ENCODE measurements at regions not wholly inside any gene's neighbourhood (a gene's known extent, or its start where the extent isn't known, plus 50 kb on each side); places are given as distances from the start of the nearest gene placed in this dataset.

DNA sequence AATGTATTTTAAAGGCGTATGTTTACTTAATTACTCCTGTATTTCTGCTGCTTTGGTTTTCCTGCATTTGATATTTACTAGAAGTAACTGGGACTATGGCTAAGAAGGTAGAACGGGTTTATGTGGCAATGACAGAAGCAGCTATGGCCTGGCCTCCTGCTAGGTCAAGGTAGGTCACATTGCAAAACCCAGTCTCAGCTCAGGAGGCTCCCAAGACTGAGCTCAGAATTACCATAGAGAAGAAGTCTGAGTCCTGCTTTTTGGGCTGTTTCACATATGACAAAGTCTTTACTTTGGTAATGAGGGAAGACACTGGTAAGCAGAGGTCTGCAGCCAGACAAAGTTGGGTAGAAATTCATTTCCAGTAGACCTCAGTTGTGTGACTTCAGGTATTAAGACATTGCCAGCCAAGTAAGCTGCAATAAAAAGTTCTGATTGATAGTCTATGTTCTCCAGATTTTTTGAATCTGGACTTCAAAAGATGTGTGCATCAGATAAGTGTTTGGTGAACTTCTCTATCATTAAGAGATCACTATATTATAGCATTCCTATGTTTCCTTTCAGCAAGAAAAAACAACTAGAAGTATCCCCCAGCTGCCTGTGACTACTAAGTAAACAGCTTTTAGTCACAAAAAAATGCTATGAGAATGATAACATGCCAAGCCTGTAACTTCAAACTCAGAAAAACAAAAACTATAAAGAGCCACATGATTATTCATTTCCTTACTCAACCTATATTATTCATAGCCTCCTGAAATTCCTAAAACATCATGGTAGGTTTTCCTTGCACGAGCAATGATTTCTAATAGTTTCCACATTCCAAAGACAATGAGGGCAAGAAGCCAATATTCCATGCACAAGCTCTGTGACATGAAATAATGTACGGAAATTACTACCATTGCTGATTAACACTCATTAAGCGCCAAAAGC, 312.3 kb downstream of the HAO1 start:
- no peaks in the 10 kb centered on the region for H3K27me3 ChIP-seq (ENCODE audit: insufficient read depth, low read length)
- 91% methylated on average over 5 of the region's 5 CpGs for WGBS
- H3K4me3 ChIP-seq (ENCODE audit: low read length) = no peak overlapping the region
- no peak overlapping the region for H3K27ac ChIP-seq (ENCODE audit: low read depth, low read length)
- no peaks in the 10 kb centered on the region for H3K9me3 ChIP-seq (ENCODE audit: insufficient read depth, low read depth, low read length)
- H3K36me3 ChIP-seq (ENCODE audit: insufficient read depth, low read length) = no peaks in the 10 kb centered on the region
- H3K4me1 ChIP-seq (ENCODE audit: insufficient read depth, low read length) = no peaks in the 10 kb centered on the region
- no peak overlapping the region for H3K9ac ChIP-seq (ENCODE audit: low read depth, low read length)

GRCh38 chr20:7629880-7630279, 310.4 kb downstream of the HAO1 start:
- H3K27me3 ChIP-seq (ENCODE audit: insufficient read depth, low read length) = no peaks in the 10 kb centered on the region
- no CpG with 5 or more reads among the region's 1 CpG for WGBS
- no peaks in the 10 kb centered on the region for H3K36me3 ChIP-seq (ENCODE audit: insufficient read depth, low read length)
- H3K4me3 ChIP-seq (ENCODE audit: low read length) = no peak overlapping the region
- H3K9ac ChIP-seq (ENCODE audit: low read depth, low read length) = no peak overlapping the region
- no peak overlapping the region for H3K27ac ChIP-seq (ENCODE audit: low read depth, low read length)
- no peaks in the 10 kb centered on the region for H3K9me3 ChIP-seq (ENCODE audit: insufficient read depth, low read depth, low read length)
- no peaks in the 10 kb centered on the region for H3K4me1 ChIP-seq (ENCODE audit: insufficient read depth, low read length)

GRCh38 chr20:7637184-7637583, 303.1 kb downstream of the HAO1 start:
- no peak overlapping the region for H3K9ac ChIP-seq (ENCODE audit: low read depth, low read length)
- no peaks in the 10 kb centered on the region for H3K36me3 ChIP-seq (ENCODE audit: insufficient read depth, low read length)
- no peaks in the 10 kb centered on the region for H3K9me3 ChIP-seq (ENCODE audit: insufficient read depth, low read depth, low read length)
- H3K27me3 ChIP-seq (ENCODE audit: insufficient read depth, low read length) = no peaks in the 10 kb centered on the region
- no peak overlapping the region for H3K27ac ChIP-seq (ENCODE audit: low read depth, low read length)
- H3K4me1 ChIP-seq (ENCODE audit: insufficient read depth, low read length) = no peaks in the 10 kb centered on the region
- H3K4me3 ChIP-seq (ENCODE audit: low read length) = no peak overlapping the region

- Histone ChIP-seq H3K9ac (ENCODE audit: low read depth, low read length) (no peak overlapping the region), H3K4me3 (ENCODE audit: low read length) (no peak overlapping the region), H3K9me3 (ENCODE audit: insufficient read depth, low read depth, low read length) (peaks cover 16% of the 10 kb centered on the region), H3K36me3 (ENCODE audit: insufficient read depth, low read length) (no peaks in the 10 kb centered on the region), H3K4me1 (ENCODE audit: insufficient read depth, low read length) (no peaks in the 10 kb centered on the region; the same call in 1 of the 2 replicates), H3K27ac (ENCODE audit: low read depth, low read length) (no peak overlapping the region), H3K27me3 (ENCODE audit: insufficient read depth, low read length) (no peaks in the 10 kb centered on the region)
- 95% methylated on average over 5 of the region's 6 CpGs for WGBS
These were observed 290.0 kb downstream of the HAO1 start for GRCh38 chr20:7650086-7650879.

GRCh38 chr20:7654231-7654630, 286.0 kb downstream of the HAO1 start:
- Histone ChIP-seq H3K9ac (ENCODE audit: low read depth, low read length) (no peak overlapping the region), H3K27ac (ENCODE audit: low read depth, low read length) (no peak overlapping the region), H3K4me1 (ENCODE audit: insufficient read depth, low read length) (peaks cover 25% of the 10 kb centered on the region; the same call in 1 of the 2 replicates), H3K9me3 (ENCODE audit: insufficient read depth, low read depth, low read length) (no peaks in the 10 kb centered on the region), H3K27me3 (ENCODE audit: insufficient read depth, low read length) (no peaks in the 10 kb centered on the region), H3K4me3 (ENCODE audit: low read length) (no peak overlapping the region), H3K36me3 (ENCODE audit: insufficient read depth, low read length) (no peaks in the 10 kb centered on the region)

DNA sequence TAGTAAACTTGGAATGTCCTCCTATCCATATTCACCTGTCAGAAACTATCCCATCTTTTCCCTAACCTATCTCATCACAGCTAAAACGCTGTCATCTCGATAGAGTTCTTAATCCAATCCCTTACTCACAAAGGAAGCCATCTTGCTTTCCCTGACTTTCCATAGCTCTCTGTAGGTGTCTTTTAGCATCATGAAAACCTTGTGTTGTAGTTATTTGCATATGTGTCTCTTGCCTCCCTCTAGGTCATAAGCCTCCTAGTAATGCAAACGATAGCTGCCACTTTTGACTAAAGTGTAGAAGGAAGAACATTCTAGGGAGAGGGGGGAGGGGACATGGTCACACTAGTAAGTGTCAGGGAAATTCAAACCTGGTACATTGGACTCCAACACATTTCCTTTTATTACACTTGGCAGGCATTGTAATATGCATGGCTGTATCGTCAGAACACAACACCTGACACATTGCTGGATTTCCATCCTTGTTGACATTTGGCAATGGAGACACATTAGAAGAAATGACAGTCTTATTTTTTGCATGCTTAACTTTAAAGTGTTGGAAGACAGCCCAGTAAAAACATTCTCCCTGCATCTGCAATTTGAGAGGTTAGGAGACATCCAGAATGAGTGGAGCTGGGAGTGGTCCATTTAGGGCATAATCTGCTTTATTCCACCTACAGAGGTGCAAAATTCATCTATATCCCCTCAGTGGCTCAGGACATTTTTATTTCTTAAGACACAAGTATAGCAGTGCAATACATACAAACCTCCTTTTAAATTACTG, 283.4 kb downstream of the HAO1 start:
- Histone ChIP-seq H3K27me3 (ENCODE audit: insufficient read depth, low read length) (no peaks in the 10 kb centered on the region), H3K36me3 (ENCODE audit: insufficient read depth, low read length) (no peaks in the 10 kb centered on the region), H3K9ac (ENCODE audit: low read depth, low read length) (no peak overlapping the region), H3K4me1 (ENCODE audit: insufficient read depth, low read length) (peaks cover 38% of the 10 kb centered on the region; the same call in 1 of the 2 replicates), H3K4me3 (ENCODE audit: low read length) (no peak overlapping the region), H3K9me3 (ENCODE audit: insufficient read depth, low read depth, low read length) (no peaks in the 10 kb centered on the region), H3K27ac (ENCODE audit: low read depth, low read length) (peak overlapping the region; percentile 68; the same call in 1 of the 2 replicates)
- WGBS = 48% methylated on average over 4 of the region's 4 CpGs

DNA sequence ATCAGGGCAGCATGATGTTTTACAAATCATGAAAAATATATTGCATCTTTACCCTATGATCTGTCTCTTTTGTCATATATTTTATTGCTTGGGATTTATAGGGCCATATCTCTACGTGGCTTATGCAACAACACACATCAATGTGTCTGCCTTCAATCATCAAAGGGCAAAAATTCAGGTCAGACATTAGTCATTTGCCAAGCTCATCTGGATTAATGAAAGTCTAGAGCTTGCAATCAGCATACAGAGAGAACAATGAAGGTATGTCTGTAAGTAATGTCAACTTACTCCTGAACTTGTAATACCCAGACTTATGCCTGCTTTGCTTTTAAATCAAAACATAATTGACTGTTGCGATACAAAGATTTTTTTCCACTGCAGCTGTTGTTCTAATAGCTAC, 282.7 kb downstream of the HAO1 start:
- Histone ChIP-seq H3K27me3 (ENCODE audit: insufficient read depth, low read length) (no peaks in the 10 kb centered on the region), H3K9ac (ENCODE audit: low read depth, low read length) (no peak overlapping the region), H3K9me3 (ENCODE audit: insufficient read depth, low read depth, low read length) (no peaks in the 10 kb centered on the region), H3K27ac (ENCODE audit: low read depth, low read length) (no peak overlapping the region), H3K4me1 (ENCODE audit: insufficient read depth, low read length) (peaks cover 38% of the 10 kb centered on the region; the same call in 1 of the 2 replicates), H3K36me3 (ENCODE audit: insufficient read depth, low read length) (no peaks in the 10 kb centered on the region), H3K4me3 (ENCODE audit: low read length) (no peak overlapping the region)
- over 99% methylated on average over 2 of the region's 2 CpGs for WGBS

GRCh38 chr20:7660165-7660564, 280.1 kb downstream of the HAO1 start:
- H3K4me3 ChIP-seq (ENCODE audit: low read length) = no peak overlapping the region
- H3K4me1 ChIP-seq (ENCODE audit: insufficient read depth, low read length) = peaks cover 41% of the 10 kb centered on the region
- no peak overlapping the region for H3K9ac ChIP-seq (ENCODE audit: low read depth, low read length)
- 91% methylated on average over 3 of the region's 3 CpGs for WGBS
- no peak overlapping the region for H3K27ac ChIP-seq (ENCODE audit: low read depth, low read length)
- H3K36me3 ChIP-seq (ENCODE audit: insufficient read depth, low read length) = no peaks in the 10 kb centered on the region
- no peaks in the 10 kb centered on the region for H3K9me3 ChIP-seq (ENCODE audit: insufficient read depth, low read depth, low read length)
- no peaks in the 10 kb centered on the region for H3K27me3 ChIP-seq (ENCODE audit: insufficient read depth, low read length)

DNA sequence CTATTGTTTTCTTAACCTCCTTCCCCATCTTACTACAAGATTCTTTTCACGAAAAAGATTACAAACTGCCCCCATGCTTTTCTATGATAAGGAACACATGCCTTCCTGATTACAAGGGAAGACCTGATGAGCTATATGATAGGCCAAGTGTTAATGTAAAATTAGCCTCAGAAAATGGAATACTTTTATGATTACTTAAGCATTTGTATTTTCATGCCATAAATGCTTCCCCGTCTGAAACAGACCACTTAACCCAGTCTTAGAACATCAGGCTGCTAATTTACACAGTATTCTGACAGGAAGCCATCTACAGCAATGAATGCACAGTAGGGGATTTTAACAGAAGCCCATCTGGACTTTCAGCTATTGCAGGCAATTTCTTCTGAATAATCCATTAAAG, 274.9 kb downstream of the HAO1 start:
- Histone ChIP-seq H3K27ac (ENCODE audit: low read depth, low read length) (no peak overlapping the region), H3K9ac (ENCODE audit: low read depth, low read length) (no peak overlapping the region), H3K4me3 (ENCODE audit: low read length) (no peak overlapping the region), H3K27me3 (ENCODE audit: insufficient read depth, low read length) (no peaks in the 10 kb centered on the region), H3K4me1 (ENCODE audit: insufficient read depth, low read length) (peaks cover 15% of the 10 kb centered on the region), H3K9me3 (ENCODE audit: insufficient read depth, low read depth, low read length) (no peaks in the 10 kb centered on the region), H3K36me3 (ENCODE audit: insufficient read depth, low read length) (no peaks in the 10 kb centered on the region)
- 84% methylated on average over 2 of the region's 2 CpGs for WGBS

GRCh38 chr20:7667194-7667593, 273.1 kb downstream of the HAO1 start:
- H3K36me3 ChIP-seq (ENCODE audit: insufficient read depth, low read length) = no peaks in the 10 kb centered on the region
- no peaks in the 10 kb centered on the region for H3K27me3 ChIP-seq (ENCODE audit: insufficient read depth, low read length)
- no peaks in the 10 kb centered on the region for H3K9me3 ChIP-seq (ENCODE audit: insufficient read depth, low read depth, low read length)
- H3K9ac ChIP-seq (ENCODE audit: low read depth, low read length) = no peak overlapping the region
- H3K4me1 ChIP-seq (ENCODE audit: insufficient read depth, low read length) = peaks cover 14% of the 10 kb centered on the region
- 92% methylated on average over 4 of the region's 4 CpGs for WGBS
- H3K27ac ChIP-seq (ENCODE audit: low read depth, low read length) = no peak overlapping the region
- no peak overlapping the region for H3K4me3 ChIP-seq (ENCODE audit: low read length)

GRCh38 chr20:7672571-7672970, 267.7 kb downstream of the HAO1 start:
- Histone ChIP-seq H3K36me3 (ENCODE audit: insufficient read depth, low read length) (no peaks in the 10 kb centered on the region), H3K4me3 (ENCODE audit: low read length) (no peak overlapping the region), H3K9ac (ENCODE audit: low read depth, low read length) (no peak overlapping the region), H3K4me1 (ENCODE audit: insufficient read depth, low read length) (peaks cover 9% of the 10 kb centered on the region), H3K27ac (ENCODE audit: low read depth, low read length) (no peak overlapping the region), H3K9me3 (ENCODE audit: insufficient read depth, low read depth, low read length) (no peaks in the 10 kb centered on the region), H3K27me3 (ENCODE audit: insufficient read depth, low read length) (no peaks in the 10 kb centered on the region)
- WGBS = 79% methylated on average over 6 of the region's 7 CpGs

Measured in HUES64 (cell line).